NCI-H345 treated with DMSO at 0.1 percent for 48 hours (cell line): ENCODE measurements at regions not wholly inside any gene's neighbourhood (a gene's known extent, or its start where the extent isn't known, plus 50 kb on each side); places are given as distances from the start of the nearest gene placed in this dataset.
"Not testable (repeated sequence)": the region's sequence is repeated elsewhere in the genome, so short reads cannot be mapped to it uniquely, and the experiment has no call there.

Experiments
- DNase-seq: peaks from one replicate; lab custom pipeline; 2025; ENCODE audit not compliant: unreplicated experiment; lab: John Stamatoyannopoulos, UW

DNA sequence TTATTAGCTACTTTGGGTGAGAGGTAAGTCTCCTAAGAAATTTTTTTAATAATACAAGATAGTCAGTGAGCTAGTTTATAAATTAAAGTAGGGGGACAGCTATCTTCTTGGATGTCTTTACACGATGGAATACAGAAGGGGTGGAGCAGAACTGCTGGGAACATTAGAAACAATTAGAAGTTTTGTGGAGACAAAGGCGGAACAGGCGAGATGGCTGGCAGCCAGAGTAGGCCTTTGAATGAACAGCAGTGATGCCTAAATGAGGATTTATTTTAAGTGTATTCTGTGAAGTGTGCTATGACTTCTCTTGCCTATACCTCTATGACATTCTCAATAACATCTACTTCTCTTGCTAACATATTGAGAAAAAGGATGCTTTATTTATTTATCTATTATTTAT lies 1345.3 kb upstream of the SEL1L start:
- no peak for DNase-seq

DNA sequence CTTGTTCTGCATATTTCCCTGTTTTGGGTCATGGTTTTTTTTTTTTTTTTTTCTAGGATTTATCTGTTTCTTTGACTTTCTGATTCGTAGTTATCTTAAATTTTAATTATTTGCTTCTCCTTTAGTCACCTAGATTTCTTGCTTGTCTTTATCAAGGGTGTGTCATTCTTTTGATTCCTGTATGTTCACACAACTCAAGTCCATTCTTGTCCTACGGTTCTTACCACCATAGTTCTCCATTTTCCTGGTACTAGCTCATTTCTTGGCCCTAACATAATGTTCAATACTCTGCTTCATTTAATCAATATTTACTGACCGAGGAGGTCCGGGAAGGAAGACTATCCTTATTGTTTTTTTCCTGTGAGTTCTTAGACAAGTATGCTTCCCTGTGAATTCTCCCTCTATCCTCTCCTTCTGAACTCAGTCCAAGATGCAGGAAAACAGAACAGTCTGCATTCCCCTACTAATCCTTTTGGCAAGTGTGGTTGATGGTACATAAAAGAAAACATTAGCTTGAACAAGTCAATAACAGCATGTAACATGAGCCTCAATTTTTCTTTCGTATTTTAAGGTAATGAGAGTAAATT lies 1346.4 kb upstream of the SEL1L start:
- no peak for DNase-seq

DNA sequence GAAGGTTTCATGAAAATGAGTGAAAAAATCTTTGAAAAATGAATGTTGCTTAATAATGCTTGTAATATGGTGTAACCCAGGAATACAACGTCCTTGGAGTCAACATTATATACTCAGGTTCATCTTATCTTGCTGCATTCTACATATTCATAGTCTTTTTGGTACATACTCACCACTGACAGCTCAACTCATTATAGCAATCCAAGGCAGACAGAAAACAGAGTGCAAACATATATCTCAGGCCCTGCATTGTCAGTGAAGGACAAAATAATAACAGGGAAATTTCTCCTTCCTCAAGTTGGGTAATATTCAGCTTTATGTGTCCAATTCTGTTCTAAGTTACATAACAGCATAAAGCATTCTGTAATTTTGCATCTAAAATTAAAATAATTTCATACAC lies 1353.0 kb upstream of the SEL1L start:
- no peak for DNase-seq

DNA sequence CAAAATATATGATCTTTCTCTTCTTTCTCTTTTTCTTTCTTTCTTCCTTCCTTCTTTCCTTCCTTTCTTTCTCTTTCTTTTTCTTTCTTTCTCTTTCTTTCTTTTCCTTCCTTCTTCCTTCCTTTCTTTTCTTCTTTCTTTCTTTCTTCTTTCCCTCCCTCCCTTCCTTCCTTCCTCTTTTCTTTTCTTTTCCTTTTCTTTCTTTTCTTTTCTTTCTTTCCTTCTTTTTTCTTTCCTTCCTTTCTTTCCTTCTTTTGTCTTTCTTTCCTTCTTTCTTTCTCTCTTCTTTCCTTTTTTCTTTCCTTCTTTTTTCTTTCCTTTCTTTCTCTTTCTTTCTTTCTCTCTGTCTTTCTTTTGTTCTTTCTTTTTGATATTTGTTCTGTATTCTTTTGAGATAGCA lies 1356.0 kb upstream of the SEL1L start:
- no peak for DNase-seq

DNA sequence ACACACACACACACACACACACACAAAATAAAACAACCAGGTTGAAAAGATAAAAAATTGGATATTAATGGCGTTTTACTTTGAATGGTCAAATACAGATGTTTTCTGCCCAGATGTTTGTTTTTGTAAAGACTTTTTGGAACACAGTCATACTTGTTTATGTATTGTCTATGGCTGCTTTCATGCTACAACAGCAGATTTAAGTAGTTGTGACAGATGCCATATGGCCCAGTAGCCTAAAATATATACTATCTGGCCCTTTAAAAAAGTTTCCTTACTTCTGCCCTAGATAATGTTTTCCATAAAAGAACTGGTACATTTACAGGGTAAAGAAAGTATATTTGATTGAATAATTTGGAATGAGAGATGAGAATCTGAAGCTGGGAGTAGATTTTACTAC lies 1362.8 kb upstream of the SEL1L start:
- no peak for DNase-seq

DNA sequence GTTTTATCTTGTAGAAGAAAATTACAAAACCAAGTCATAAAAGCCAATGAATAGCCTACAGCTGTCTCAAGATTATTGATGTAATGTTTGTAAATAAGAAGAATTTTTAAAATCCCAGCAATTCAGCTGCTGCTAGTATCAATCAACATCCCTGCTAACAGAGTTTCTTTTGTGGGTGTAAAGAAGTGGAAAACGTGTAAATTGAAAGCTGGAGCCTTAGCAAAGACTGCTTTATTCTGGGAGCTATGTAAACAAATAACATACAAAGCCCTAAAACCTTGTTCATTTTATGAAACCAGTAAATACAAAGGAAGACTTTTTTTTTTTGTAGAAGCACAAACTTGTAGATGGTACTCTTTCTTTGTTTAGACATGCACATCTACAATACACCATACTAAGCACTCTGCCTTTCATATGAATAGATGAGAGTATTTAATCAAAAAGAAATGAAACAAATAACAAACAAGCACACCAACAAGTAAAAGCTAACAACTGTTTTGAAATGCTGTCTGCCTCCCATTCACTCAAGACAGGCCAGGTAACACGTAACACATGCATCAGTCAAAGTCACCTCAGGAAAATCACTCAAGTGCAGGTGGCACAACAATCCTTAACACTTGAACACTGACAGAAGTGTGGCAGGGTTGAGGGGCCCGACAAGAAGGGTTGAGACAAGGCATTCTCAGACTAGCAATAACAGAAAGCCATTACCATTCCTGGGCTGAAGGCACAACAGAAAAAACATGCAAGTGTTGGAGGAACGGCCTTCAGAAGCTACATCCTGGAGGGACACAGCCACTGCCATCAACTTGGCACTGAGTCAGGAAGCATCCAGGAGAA lies 1364.0 kb upstream of the SEL1L start:
- DNase-seq, result peak; percentile 8

DNA sequence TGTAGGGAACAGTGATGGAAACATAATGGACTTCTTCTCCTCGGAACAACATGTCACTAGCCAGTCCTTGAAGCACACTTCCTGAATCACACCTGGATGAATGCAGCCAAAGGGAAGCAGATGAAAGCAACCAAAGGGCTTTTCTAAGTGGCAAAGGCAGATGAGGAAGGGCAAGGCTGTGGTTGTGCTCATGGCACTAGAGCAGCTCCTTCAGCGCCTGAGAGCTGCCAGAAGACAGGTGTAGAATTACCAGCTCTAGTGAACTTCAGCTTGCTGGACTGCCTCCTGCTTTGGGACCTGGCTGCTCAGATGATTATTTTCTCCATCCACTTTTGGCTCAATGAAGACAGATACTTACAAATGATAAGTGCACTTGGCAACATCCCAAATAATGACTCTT lies 1372.1 kb upstream of the SEL1L start:
- DNase-seq, result peak; percentile 11

DNA sequence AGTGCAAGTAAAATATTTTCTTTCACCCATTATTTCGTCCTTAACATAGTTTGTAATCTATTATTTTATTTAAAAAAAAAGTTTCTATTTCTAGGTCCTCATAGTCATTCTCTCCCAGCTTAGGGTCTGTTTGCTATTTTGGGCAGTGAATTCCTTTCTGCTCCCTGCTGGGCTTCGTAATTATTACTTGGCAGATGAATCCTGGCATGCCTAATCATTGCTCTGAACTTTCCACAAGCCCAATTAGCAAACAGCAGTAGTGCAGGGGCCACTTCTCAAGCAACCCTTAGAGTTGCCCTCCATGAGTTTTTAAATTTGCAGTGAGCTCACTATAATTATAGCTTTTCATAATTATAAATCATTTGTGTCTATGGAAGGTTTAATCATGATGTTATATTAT lies 1378.3 kb upstream of the SEL1L start:
- DNase-seq, result no peak

DNA sequence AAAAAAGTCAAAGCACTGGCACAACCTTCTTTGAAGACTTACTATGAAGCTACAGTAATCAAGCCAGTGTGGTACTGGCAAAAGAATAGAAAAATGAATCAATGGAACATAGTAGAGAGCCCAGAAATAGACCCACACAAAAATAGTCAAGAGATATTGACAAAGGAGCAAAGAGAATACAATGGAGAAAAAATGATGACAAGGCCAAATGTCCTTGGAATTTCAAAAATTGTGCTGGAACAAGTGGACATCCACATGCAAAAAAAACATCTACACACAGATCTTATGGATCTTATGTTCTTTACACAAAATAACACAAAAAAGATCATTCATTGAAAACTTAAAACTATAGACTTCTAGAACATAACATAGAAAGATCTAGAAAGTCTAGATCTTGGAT lies 1379.7 kb upstream of the SEL1L start:
- no peak for DNase-seq

DNA sequence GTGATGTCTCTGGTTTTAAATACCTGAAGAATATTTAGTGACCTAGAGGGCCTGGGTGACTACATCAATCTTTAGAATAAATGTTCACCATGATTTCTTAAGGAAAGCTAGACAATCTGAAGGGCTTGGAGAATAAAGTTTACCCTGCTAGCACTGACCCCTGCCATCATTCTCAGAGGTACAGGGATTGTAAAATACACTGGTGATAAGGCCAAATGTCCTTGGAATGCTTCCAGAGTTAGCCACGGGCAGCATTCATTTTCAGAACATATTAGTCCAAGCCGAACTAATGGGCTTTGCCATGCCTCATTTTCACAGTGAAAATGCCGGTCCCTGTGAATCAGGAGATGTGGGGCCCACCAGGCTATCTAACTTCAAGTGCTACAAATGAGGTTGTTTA lies 1381.7 kb upstream of the SEL1L start:
- DNase-seq, result no peak

DNA sequence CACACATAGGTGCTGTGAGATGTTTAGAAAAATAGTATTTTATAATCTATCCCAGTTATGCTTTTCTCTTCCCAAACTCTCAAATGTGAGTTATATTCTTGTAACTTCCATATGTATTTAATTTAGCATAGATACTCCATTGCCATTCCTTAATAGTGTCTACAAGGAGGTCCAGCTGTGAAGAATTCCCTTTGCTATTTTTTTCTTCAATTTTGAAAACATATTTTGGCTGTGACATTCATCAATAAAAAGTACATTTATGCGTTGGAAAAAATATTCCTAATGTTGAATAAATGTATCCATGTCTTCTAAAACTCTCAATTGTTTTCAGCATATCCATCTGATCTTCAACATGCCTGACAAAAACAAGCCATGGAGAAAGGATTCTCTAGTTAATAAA lies 1402.0 kb upstream of the SEL1L start:
- no peak for DNase-seq

DNA sequence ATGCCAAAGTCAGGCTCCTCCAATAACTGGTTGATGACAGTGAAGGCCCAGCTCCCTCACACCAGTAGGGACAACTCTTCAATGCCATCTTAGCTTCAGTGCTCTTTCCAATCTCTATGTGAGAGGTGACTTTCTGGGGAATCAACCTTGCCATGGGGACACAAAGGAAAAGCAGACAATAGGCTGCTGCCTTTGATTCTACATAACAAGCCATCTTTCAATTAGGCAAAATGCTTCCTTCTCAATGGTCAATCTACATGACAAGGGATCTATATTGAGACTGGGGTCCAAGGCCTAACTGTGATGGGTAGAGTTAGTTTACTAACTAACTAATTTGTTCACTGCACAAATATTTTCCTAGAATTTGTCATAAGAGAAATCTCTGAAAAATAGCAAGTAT lies 1417.5 kb upstream of the SEL1L start:
- no peak for DNase-seq

DNA sequence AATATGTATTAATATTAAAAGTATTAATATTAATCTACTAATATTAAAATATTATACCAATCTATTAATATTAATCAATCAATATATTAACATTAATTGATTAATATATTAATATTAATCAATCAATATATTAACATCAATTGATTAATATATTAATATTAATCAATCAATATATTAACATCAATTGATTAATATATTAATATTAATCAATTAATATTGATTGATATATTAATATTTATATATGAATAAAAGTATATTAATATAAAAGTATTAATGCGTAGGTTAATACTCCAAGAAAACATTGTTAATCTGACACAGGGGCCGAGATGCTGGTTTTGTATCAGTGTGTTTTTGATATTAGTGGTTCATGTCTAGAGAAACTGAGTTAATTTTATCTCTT lies 1430.1 kb upstream of the SEL1L start:
- DNase-seq, result no peak

DNA sequence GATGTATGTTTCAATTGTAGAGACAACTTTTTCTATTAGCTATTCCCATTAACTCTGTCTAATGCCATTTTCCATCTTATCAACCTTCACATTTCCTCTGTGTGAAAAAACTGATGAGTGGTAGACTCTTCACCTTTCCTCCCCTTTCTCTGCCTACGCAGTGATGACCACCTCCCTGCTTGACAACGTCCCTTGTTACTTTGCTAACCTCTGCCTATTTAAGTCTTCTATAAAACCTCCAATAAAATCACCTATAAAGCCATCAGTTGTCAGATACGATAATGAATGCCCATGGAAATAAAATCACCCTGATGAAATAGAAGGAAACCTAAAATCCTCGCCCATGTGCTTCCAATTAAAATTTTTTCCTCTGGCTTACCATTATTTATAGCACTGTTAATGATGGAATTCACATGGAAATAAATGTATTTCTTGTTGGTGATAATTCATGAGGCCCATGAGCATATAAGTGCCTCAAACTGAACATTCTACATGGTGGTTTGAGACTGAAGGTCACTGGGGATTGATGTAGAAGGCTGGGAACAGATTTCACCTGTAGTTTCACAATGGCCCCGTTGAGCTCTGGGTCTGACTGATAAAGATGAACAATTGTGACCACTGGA lies 1454.0 kb upstream of the SEL1L start:
- DNase-seq, result no peak

DNA sequence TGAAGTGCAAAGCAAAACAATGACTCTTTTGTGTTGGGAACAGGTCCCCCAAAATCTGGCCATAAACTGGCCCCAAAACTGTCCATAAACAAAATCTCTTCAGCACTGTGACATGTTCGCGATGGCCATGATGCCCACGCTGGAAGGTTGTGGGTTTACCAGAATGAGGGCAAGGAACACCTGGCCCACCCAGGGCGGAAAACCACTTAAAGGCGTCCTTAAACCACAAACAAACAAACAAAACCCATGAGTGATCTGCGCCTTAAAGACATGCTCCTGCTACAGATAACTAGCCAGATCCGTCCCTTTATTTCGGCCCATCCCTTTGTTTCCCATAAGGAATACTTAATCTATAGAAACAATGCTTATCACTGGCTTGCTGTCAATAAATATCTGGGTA lies 1460.9 kb upstream of the SEL1L start:
- DNase-seq, result not testable (repeated sequence)

DNA sequence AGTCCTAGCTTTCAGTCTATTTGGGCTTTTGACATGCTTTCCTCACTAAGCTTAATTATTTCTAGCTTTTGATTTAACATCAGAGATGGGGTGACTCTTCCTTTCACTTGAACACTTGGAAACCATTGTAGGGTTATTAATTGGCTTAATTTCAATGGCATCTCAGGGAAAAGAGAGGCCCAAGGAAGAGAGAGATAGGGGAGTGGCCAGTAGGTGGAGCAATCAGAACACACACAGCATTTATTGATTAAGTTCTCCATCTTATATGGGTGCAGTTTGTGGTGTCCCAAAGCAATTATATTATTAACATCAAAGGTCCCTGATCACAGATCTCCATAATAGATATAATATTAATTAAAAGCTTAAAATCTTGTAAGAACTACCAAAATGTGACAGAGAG lies 1466.1 kb upstream of the SEL1L start:
- DNase-seq, result no peak

DNA sequence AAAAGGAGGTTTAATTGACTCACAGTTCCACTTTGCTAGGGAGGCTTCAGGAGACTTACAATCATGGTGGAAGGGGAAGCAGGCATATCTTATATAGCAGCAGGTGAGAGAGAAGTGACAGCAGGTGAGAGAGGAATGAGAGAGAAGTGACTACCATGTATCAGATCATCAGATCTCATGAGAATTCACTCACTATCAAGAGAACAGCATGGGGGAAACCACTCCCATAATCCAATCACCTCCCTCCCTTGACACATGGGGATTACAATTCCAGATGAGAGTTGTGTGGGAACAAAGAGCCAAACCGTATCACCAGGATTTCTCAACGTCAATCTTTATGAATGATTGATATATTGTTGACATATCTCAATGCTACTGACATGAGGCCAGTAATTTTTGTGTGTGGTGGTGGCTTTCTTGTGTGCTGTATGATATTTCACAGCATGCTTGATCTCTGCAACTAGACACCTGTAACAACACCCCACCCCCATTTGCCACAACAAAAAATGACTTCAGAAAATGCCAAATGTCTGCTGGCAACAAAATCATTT lies 1470.9 kb upstream of the SEL1L start:
- no peak for DNase-seq

DNA sequence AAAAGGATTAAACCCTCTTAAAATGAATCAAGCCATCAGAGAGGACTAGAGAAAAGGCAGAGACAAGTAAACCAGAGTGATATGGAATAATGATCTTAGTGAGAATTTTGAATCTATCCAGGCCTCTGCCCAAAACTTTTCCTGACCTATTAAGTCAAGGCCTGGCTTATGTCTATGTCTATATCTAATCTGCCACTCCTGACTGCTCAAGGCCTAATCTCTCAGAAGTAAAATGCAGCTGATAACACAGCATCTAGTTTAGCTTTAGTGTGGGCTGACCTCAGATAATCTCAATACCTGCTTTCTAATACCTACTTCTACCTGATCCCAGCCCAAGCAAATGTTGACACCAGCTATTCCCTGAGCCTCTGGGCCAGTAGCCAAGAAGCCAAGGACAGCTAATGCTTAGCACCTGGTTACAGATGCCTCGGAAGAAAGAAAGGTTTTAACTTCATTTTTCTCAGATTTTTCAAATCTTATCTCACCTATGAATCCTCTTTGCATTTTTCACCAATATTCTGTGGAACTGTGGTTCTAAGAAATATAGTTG lies 1472.5 kb upstream of the SEL1L start:
- no peak for DNase-seq

DNA sequence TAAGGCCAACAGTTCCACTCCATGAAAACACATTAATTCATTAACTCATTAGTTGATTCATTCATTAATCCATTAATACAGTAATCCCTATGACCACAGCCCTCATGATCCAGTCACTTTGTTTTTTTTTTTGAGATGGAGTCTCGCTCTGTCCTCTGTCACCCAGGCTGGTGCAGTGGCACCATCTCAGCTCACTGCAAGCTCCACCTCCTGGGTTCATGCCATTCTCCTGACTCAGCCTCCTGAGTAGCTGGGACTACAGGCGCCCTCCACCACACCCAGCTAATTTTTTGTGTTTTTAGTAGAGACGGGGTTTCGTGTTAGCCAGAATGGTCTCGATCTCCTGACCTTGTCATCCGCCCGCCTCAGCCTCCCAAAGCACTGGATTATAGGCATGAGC lies 1473.4 kb upstream of the SEL1L start:
- DNase-seq, result not testable (repeated sequence)

DNA sequence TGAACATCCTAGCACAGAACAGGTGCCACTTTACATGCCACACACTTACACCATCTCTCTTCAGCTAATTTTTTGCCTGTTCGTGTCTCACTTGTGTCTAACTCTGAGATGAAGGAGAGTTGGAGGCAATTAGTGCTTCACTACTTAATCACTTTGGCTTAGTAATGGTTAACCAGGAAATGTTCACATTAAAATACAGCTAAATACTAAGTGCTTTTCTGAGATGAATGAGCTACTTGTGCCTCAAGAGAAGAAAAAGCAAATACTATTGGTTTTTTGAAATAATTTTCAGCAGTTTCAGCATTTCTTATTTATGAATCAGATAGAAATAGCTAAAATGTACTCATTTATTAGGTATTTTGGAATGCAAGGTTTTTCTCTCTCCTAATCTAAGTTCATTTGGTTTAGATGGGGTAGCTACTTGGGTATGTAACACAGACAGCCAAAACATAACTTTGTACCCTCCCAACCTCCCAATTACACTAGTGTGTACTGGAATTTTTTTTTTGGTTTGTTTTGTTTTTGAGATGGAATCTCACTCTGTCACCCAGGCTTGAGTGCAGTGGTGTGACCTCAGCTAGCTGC lies 1474.1 kb upstream of the SEL1L start:
- no peak for DNase-seq

DNA sequence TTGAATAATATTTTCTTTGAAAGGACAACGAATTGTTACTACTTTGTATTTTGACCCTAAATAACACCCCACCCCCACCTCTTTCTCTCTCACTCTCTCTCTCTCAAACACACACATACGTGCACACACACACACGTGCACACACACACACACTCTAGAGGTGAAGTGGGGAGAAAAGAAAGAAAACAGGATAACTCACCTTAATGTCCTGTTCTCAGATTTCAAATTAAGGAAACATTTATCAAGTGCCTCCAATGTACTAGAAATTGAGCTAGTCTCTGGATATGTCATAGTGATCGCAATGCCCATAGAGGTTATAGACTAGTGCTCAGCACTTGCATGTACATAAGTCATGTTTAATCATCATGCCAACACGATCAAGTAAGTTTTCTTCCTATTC lies 1483.6 kb upstream of the SEL1L start:
- DNase-seq, result no peak
